ENCODE measurements at regions not wholly inside any gene's neighbourhood (a gene's known extent, or its start where the extent isn't known, plus 50 kb on each side); places are given as distances from the start of the nearest gene placed in this dataset.

GRCh38 chr21:17725339-17725738 is 93.8 kb downstream of the C21orf91 start:
- H3K27me3 ChIP-seq (ENCODE audit: insufficient read depth, low read length) = no peaks in the 10 kb centered on the region
- H3K4me1 ChIP-seq (ENCODE audit: insufficient read depth, low read length, severe bottlenecking) = no peaks in the 10 kb centered on the region
- H3K79me2 ChIP-seq (ENCODE audit: insufficient read depth, low read length) = no peaks in the 10 kb centered on the region
- no peaks in the 10 kb centered on the region for H3K36me3 ChIP-seq (ENCODE audit: insufficient read depth, low read length)
- no peak overlapping the region for H3K4me2 ChIP-seq (ENCODE audit: low read length)
- no peak overlapping the region for H3K4me3 ChIP-seq (ENCODE audit: low read depth, low read length, poor library complexity, severe bottlenecking)
- no peak overlapping the region for H3K9ac ChIP-seq (ENCODE audit: low read length)
- H3F3A ChIP-seq (ENCODE audit: insufficient read depth, low read length) = no peaks in the 10 kb centered on the region
- H4K20me1 ChIP-seq (ENCODE audit: insufficient read depth, low read length) = no peaks in the 10 kb centered on the region
- H3K27ac ChIP-seq (ENCODE audit: low read depth, low read length, poor library complexity, severe bottlenecking) = no peak overlapping the region
- H3K9me2 ChIP-seq (ENCODE audit: low read depth, low read length) = no peaks in the 10 kb centered on the region
- no peak overlapping the region for H2AFZ ChIP-seq (ENCODE audit: low read length)
- no peaks in the 10 kb centered on the region for H3K9me3 ChIP-seq (ENCODE audit: low read length)
- TF ChIP-seq EZH2 (IDR thresholded peaks at IDR 0.05; ENCODE audit: borderline replicate concordance, low read length) = no peak
- TF ChIP-seq, protein P1, sequence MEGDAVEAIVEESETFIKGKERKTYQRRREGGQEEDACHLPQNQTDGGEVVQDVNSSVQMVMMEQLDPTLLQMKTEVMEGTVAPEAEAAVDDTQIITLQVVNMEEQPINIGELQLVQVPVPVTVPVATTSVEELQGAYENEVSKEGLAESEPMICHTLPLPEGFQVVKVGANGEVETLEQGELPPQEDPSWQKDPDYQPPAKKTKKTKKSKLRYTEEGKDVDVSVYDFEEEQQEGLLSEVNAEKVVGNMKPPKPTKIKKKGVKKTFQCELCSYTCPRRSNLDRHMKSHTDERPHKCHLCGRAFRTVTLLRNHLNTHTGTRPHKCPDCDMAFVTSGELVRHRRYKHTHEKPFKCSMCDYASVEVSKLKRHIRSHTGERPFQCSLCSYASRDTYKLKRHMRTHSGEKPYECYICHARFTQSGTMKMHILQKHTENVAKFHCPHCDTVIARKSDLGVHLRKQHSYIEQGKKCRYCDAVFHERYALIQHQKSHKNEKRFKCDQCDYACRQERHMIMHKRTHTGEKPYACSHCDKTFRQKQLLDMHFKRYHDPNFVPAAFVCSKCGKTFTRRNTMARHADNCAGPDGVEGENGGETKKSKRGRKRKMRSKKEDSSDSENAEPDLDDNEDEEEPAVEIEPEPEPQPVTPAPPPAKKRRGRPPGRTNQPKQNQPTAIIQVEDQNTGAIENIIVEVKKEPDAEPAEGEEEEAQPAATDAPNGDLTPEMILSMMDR (IDR thresholded peaks at IDR 0.05; ENCODE audit: low read length) = no peak

DNA sequence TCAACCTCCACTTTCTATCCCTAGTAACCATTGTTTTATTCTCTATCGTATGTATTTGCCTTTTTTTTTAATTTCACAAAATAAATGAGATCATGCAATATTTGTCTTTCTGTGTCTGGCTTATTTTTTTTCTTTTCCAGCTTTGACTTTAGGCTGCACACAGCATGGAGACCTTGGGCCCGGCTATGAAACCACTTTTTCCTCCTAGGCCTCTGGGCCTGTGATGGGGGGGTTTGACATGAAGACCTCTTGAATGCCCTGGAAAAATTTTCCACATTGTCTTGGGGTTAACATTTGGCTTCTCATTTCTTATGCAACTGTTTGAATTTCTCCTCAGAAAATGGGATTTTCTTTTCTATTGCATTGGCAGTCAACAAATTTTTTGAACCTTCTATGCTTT is 100.2 kb upstream of the BTG3 start:
- H3K4me3 ChIP-seq (ENCODE audit: low read depth, low read length, poor library complexity, severe bottlenecking) = no peak overlapping the region
- TF ChIP-seq, protein P1 (IDR thresholded peaks at IDR 0.05; ENCODE audit: low read length) = no peak
- TF ChIP-seq EZH2 (IDR thresholded peaks at IDR 0.05; ENCODE audit: borderline replicate concordance, low read length) = no peak

GRCh38 chr21:17711896-17712295 is 99.2 kb upstream of the BTG3 start:
- Histone ChIP-seq H3K9me2 (ENCODE audit: low read depth, low read length) (no peaks in the 10 kb centered on the region), H3K4me1 (ENCODE audit: insufficient read depth, low read length, severe bottlenecking) (no peaks in the 10 kb centered on the region), H4K20me1 (ENCODE audit: insufficient read depth, low read length) (no peaks in the 10 kb centered on the region), H3F3A (ENCODE audit: insufficient read depth, low read length) (no peaks in the 10 kb centered on the region), H3K4me3 (ENCODE audit: low read depth, low read length, poor library complexity, severe bottlenecking) (no peak overlapping the region), H3K79me2 (ENCODE audit: insufficient read depth, low read length) (no peaks in the 10 kb centered on the region), H3K27me3 (ENCODE audit: insufficient read depth, low read length) (no peaks in the 10 kb centered on the region), H3K27ac (ENCODE audit: low read depth, low read length, poor library complexity, severe bottlenecking) (no peak overlapping the region), H3K36me3 (ENCODE audit: insufficient read depth, low read length) (no peaks in the 10 kb centered on the region), H2AFZ (ENCODE audit: low read length) (no peak overlapping the region), H3K9me3 (ENCODE audit: low read length) (0 out of 2 replicates have a peak, but pooled peaks cover 2% of the 10 kb centered on the region), H3K9ac (ENCODE audit: low read length) (no peak overlapping the region), H3K4me2 (ENCODE audit: low read length) (no peak overlapping the region)
- TF ChIP-seq, protein P1 (IDR thresholded peaks at IDR 0.05; ENCODE audit: low read length) = no peak
- TF ChIP-seq EZH2 (IDR thresholded peaks at IDR 0.05; ENCODE audit: borderline replicate concordance, low read length) = no peak

More for the DNA sequence above, 100.2 kb upstream of the BTG3 start:
- no peaks in the 10 kb centered on the region for H3K27me3 ChIP-seq (ENCODE audit: insufficient read depth, low read length)
- H2AFZ ChIP-seq (ENCODE audit: low read length) = no peak overlapping the region
- no peaks in the 10 kb centered on the region for H3K36me3 ChIP-seq (ENCODE audit: insufficient read depth, low read length)
- no peaks in the 10 kb centered on the region for H3K9me2 ChIP-seq (ENCODE audit: low read depth, low read length)
- no peak overlapping the region for H3K4me2 ChIP-seq (ENCODE audit: low read length)
- H3F3A ChIP-seq (ENCODE audit: insufficient read depth, low read length) = no peaks in the 10 kb centered on the region
- no peak overlapping the region for H3K9ac ChIP-seq (ENCODE audit: low read length)
- no peaks in the 10 kb centered on the region for H3K79me2 ChIP-seq (ENCODE audit: insufficient read depth, low read length)
- no peak overlapping the region for H3K27ac ChIP-seq (ENCODE audit: low read depth, low read length, poor library complexity, severe bottlenecking)
- H3K9me3 ChIP-seq (ENCODE audit: low read length) = 0 out of 2 replicates have a peak, but pooled peaks cover 2% of the 10 kb centered on the region
- H4K20me1 ChIP-seq (ENCODE audit: insufficient read depth, low read length) = no peaks in the 10 kb centered on the region
- H3K4me1 ChIP-seq (ENCODE audit: insufficient read depth, low read length, severe bottlenecking) = no peaks in the 10 kb centered on the region
